Gastrocnemius medialis (tissue), 4 donors: ENCODE measurements at regions not wholly inside any gene's neighbourhood (a gene's known extent, or its start where the extent isn't known, plus 50 kb on each side); places are given as distances from the start of the nearest gene placed in this dataset.

Experiments
- ATAC-seq, 2 donors: fragments of 150-250 bp; one replicate each; pipeline ENCODE4 v1.9.1; 2016
- DNase-seq, 2 donors: peaks; one replicate each; pipeline ENCODE4 v3.0.0-alpha.2; 2019
- H3K27ac ChIP-seq, 4 donors: fragments of 200-600 bp; sonication (generic); 1 replicate in 1 of 4; 2 replicates in 3 of 4; pipeline ENCODE4 v1.5.1; 2016 to 2018; ENCODE audit warnings: mild to moderate bottlenecking in 2 of 4, moderate library complexity in 1 of 4
- H3K27me3 ChIP-seq, 3 donors: fragments of 200-600 bp; sonication (generic) in 2 of 3; 1 replicate in 1 of 3; 2 replicates in 2 of 3; pipeline versions ENCODE4 v1.5.1 to v1.6.0; 2016 to 2019; ENCODE audit warnings: mild to moderate bottlenecking in 1 of 3, moderate library complexity in 1 of 3
- H3K36me3 ChIP-seq, 2 donors: fragments of 200-600 bp; sonication (generic) in 1 of 2; one replicate each; pipeline ENCODE4 v1.5.1; 2017 to 2018
- H3K4me1 ChIP-seq, 2 donors: fragments of 200-600 bp; sonication (generic) in 1 of 2; one replicate each; pipeline ENCODE4 v1.5.1; 2016 to 2017; ENCODE audit warnings: mild to moderate bottlenecking in 2 of 2
- H3K4me3 ChIP-seq, 4 donors: fragments of 200-600 bp; sonication (generic) in 3 of 4; 1 replicate in 1 of 4; 2 replicates in 3 of 4; pipeline ENCODE4 v1.5.1; 2016 to 2019; ENCODE audit warnings: mild to moderate bottlenecking in 2 of 4
- H3K9me3 ChIP-seq, 3 donors: fragments of 200-600 bp; sonication (generic) in 2 of 3; 1 replicate in 1 of 3; 2 replicates in 2 of 3; pipeline ENCODE4 v1.5.1; 2016 to 2019
- POLR2A ChIP-seq, 2 donors: fragments of 450-650 bp; IDR thresholded peaks; one replicate each; pipeline ENCODE4 v1.6.1; 2017; ENCODE audit warnings: antibody characterized with exemption in 2 of 2, mild to moderate bottlenecking in 2 of 2, moderate library complexity in 2 of 2
- in situ Hi-C, 4 donors: fragments of 200-750 bp; cut with MboI; loops; one replicate each; pipeline versions ENCODE4 v1.15.0 to v1.8.0; 2017; ENCODE audit warnings: low sequenced_read_pairs in 4 of 4
- intact Hi-C: fragments of 100-400 bp; cut with DNase I; formaldehyde crosslinking; loops from one replicate; pipeline ENCODE4 v1.15.1; 2023; ENCODE audit warnings: low total_unique reads
- TF ChIP-seq, protein P1 (sequence below), 5 experiments: fragments of 450-650 bp in 3 of 5; fragments of 200-600 bp in 2 of 5; sonication (generic) in 2 of 5; IDR thresholded peaks in 4 of 5; conservative IDR thresholded peaks in 1 of 5; 1 replicate in 4 of 5; 2 replicates in 1 of 5; pipeline ENCODE4 v1.5.1; 2016 to 2019; ENCODE audit warnings: antibody characterized with exemption in 5 of 5, mild to moderate bottlenecking in 3 of 5, moderate library complexity in 3 of 5

DNA sequence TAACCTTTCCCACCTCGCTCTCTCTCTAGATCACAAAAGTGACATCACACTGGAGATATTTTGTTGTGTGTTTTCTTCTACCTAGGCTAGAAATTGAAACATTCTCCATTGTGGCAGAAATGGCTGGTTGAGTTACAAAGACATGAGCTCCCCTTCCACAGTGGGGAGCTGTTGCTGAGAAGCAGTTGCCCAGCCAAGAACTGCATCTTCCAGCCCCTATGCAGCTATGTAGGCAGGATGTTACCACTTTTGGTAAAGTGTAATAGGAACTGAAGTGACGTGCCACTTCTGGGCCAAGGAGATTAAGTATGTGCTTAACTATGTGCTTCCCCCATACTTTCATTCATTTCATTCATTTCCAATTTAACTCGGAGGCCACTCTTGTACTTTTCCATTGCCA lies 138.7 kb upstream of the E2F7 start:
- TF ChIP-seq, protein P1, sequence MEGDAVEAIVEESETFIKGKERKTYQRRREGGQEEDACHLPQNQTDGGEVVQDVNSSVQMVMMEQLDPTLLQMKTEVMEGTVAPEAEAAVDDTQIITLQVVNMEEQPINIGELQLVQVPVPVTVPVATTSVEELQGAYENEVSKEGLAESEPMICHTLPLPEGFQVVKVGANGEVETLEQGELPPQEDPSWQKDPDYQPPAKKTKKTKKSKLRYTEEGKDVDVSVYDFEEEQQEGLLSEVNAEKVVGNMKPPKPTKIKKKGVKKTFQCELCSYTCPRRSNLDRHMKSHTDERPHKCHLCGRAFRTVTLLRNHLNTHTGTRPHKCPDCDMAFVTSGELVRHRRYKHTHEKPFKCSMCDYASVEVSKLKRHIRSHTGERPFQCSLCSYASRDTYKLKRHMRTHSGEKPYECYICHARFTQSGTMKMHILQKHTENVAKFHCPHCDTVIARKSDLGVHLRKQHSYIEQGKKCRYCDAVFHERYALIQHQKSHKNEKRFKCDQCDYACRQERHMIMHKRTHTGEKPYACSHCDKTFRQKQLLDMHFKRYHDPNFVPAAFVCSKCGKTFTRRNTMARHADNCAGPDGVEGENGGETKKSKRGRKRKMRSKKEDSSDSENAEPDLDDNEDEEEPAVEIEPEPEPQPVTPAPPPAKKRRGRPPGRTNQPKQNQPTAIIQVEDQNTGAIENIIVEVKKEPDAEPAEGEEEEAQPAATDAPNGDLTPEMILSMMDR (IDR thresholded peaks at IDR 0.05 in 4 of 5, conservative IDR thresholded peaks at IDR 0.05 in 1 of 5) = no peak
- no peak for TF ChIP-seq POLR2A (IDR thresholded peaks at IDR 0.05)
- Histone ChIP-seq H3K9me3 (no peaks in the 10 kb centered on the region), H3K27ac (no peak overlapping the region), H3K4me1 (no peaks in the 10 kb centered on the region), H3K4me3 (no peak overlapping the region), H3K36me3 (no peaks in the 10 kb centered on the region), H3K27me3 (no peaks in the 10 kb centered on the region)
- intact Hi-C loops (no loop called here), in situ Hi-C loops (no loop called here)
- no peak for ATAC-seq
- DNase-seq = no peak

DNA sequence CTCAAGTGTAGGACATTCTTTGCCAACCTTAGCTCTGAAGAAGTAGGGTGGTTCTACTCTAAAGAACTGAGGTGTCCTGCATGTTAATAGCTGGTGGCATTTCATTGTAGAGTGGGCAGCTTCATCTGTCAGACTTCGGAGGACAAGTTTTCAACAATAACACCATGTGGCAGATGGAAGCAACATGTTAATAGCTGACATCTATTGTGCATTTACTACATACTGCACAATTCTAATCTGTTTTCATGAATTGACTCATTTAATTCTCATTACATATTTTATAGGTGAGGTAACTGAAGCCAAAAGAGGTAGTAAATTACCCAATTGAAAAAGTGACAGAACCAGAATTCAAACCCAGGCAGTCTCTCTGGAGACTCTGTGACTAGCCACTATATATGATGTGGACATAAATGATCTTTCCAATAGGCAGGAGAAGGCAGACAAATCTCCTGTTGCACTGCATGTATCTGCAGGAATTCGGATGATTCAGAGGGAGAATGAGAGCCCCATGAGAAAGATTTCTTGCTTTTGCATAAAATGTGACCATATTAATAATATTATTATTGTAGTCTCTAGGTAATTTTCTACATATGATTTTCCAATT lies 137.2 kb upstream of the E2F7 start:
- in situ Hi-C loops = no loop called here
- no peaks in the 10 kb centered on the region for H3K4me1 ChIP-seq
- no peak for ATAC-seq

DNA sequence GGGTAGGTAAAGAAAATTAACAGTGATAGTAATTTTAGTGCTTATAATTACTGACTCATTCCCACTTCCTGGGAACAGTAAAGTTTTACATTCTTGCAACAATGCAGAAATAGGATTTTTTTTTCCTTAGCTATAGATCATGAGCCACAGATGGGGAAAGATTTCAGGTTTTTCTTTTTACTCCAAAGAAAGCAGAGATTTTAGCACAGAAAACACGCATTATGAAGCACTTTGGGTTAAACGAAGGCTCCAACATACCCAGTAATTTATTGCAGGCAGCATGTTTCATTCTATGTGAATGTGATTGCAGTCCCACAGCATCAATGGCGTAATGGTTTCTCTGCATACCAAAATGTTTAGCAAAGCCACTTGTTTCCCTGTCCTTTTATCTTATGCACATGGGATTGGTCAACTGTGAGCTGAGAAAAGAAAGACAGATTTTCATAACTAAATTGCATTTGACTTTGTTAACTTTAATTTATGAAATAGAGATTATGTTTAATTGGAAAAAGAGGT lies 124.6 kb upstream of the E2F7 start:
- in situ Hi-C loops (no loop called here), intact Hi-C loops (no loop called here)
- no peak for ATAC-seq
- TF ChIP-seq, protein P1 (IDR thresholded peaks at IDR 0.05 in 4 of 5, conservative IDR thresholded peaks at IDR 0.05 in 1 of 5) = no peak
- no peak for TF ChIP-seq POLR2A (IDR thresholded peaks at IDR 0.05)
- no peaks in the 10 kb centered on the region for H3K36me3 ChIP-seq
- H3K9me3 ChIP-seq = no peaks in the 10 kb centered on the region
- H3K27me3 ChIP-seq = no peaks in the 10 kb centered on the region
- DNase-seq = no peak
- no peak overlapping the region for H3K4me3 ChIP-seq
- no peaks in the 10 kb centered on the region for H3K4me1 ChIP-seq
- no peak overlapping the region for H3K27ac ChIP-seq

More for the DNA sequence above, 137.2 kb upstream of the E2F7 start:
- TF ChIP-seq, protein P1 (IDR thresholded peaks at IDR 0.05 in 4 of 5, conservative IDR thresholded peaks at IDR 0.05 in 1 of 5) = no peak
- TF ChIP-seq POLR2A (IDR thresholded peaks at IDR 0.05) = no peak
- H3K27ac ChIP-seq = no peak overlapping the region
- no peaks in the 10 kb centered on the region for H3K9me3 ChIP-seq
- H3K27me3 ChIP-seq = no peaks in the 10 kb centered on the region
- no peak for DNase-seq
- no peak overlapping the region for H3K4me3 ChIP-seq
- no peaks in the 10 kb centered on the region for H3K36me3 ChIP-seq
- intact Hi-C loops = no loop called here

DNA sequence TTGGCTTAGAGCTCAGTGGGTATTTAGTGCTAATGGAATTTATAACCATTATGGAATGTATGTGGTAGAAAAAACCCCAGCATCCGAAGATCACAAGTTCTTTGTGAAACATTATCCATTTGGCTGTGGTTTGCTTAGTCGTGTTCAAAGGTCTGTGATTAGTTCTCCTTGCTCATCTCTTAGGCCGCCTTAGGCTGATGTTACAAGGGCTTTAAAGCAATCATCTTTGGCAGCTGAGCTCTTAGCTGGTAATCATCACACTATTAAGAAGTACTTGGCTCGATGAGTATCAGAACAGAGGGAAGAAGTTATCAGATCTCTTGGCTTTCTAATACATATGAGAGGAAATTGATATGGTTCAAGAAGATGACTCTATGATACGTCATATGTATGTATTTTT lies 124.1 kb upstream of the E2F7 start:
- Histone ChIP-seq H3K9me3 (no peaks in the 10 kb centered on the region), H3K4me1 (no peaks in the 10 kb centered on the region), H3K4me3 (no peak overlapping the region), H3K27me3 (no peaks in the 10 kb centered on the region), H3K36me3 (no peaks in the 10 kb centered on the region), H3K27ac (no peak overlapping the region)
- ATAC-seq (no peak), DNase-seq (no peak)
- intact Hi-C loops (no loop called here), in situ Hi-C loops (no loop called here)
- no peak for TF ChIP-seq POLR2A (IDR thresholded peaks at IDR 0.05)
- TF ChIP-seq, protein P1 (IDR thresholded peaks at IDR 0.05 in 4 of 5, conservative IDR thresholded peaks at IDR 0.05 in 1 of 5) = no peak

DNA sequence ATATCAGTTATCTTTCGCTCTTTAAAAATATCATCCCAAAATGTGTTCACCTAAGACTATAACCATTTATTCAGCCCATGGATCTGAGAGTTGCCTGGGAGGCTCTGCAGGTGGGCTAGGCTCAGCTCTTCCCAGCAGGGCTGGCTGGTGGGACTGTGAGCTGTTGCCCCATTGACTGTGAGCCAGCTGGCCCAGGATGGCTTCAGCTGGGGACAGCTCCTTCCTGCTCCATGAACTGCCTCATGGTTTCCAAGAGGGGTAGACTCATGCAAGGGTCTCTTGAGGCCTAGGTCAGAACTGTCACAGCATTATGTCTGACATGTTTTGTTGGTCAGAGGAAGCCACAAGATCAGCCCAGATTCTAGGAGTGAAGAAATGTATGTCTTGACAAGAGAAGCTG lies 114.1 kb upstream of the E2F7 start:
- no peak overlapping the region for H3K27ac ChIP-seq
- no peaks in the 10 kb centered on the region for H3K27me3 ChIP-seq
- ATAC-seq (no peak), DNase-seq (no peak)
- H3K4me3 ChIP-seq = no peak overlapping the region
- intact Hi-C loops = no loop called here
- H3K36me3 ChIP-seq = no peaks in the 10 kb centered on the region
- H3K4me1 ChIP-seq = no peaks in the 10 kb centered on the region
- H3K9me3 ChIP-seq = no peaks in the 10 kb centered on the region
- TF ChIP-seq POLR2A (IDR thresholded peaks at IDR 0.05) = no peak
- TF ChIP-seq, protein P1 (IDR thresholded peaks at IDR 0.05 in 4 of 5, conservative IDR thresholded peaks at IDR 0.05 in 1 of 5) = no peak
- in situ Hi-C loops = no loop called here
